ENCODE measurements at regions not wholly inside any gene's neighbourhood (a gene's known extent, or its start where the extent isn't known, plus 50 kb on each side); places are given as distances from the start of the nearest gene placed in this dataset.

- DNase-seq (ENCODE audit: low read depth, low spot score) (no peak), FAIRE-seq (no peak)
- H3K27me3 ChIP-seq (ENCODE audit: control insufficient read depth in 2 of 2, insufficient read depth in 2 of 2, low read length in 2 of 2) = no peaks in the 10 kb centered on the region
- BruUV-seq (replicated peaks) = no TSS peak
- no peaks in the 10 kb centered on the region for H3K9me3 ChIP-seq (replicated peaks; ENCODE audit: control insufficient read depth, insufficient read depth, low read length)
- H3K4me1 ChIP-seq (ENCODE audit: control insufficient read depth, extremely low read depth, insufficient read depth, low read length) = no peaks in the 10 kb centered on the region
- no peaks in the 10 kb centered on the region for H3K79me2 ChIP-seq (ENCODE audit: control insufficient read depth, insufficient read depth, low read length)
- H3K4me3 ChIP-seq (replicated peaks in 1 of 3; ENCODE audit: insufficient read depth in 1 of 3, low read depth in 1 of 3, low read length in 3 of 3) = no peak overlapping the region
- H3K9ac ChIP-seq (replicated peaks; ENCODE audit: extremely low read depth, insufficient read depth, low read length) = no peak overlapping the region
- ChIA-PET POLR2A (no interaction called here), CTCF (no interaction called here)
- dilution Hi-C loops (cut with MboI; ENCODE audit: extremely low pct_ligation_motif_present, low sequenced_read_pairs) = no loop called here
- intact Hi-C loops (cut with micrococcal nuclease) = no loop called here
- no peaks in the 10 kb centered on the region for H3K36me3 ChIP-seq (ENCODE audit: control insufficient read depth in 2 of 2, extremely low read depth in 1 of 2, insufficient read depth in 2 of 2, low read length in 2 of 2)
- TF ChIP-seq POLR2AphosphoS5 (IDR thresholded peaks at IDR 0.05; ENCODE audit: insufficient read depth, low read depth, low read length) (no peak), MYC (IDR thresholded peaks at IDR 0.05; ENCODE audit: low read depth, low read length) (no peak)
- H3K9me1 ChIP-seq (replicated peaks; ENCODE audit: control insufficient read depth, extremely low read depth, insufficient read depth, low read length) = no peaks in the 10 kb centered on the region
- H2AFZ ChIP-seq (ENCODE audit: low read depth, low read length) = no peak overlapping the region
- no peak overlapping the region for H3K27ac ChIP-seq (ENCODE audit: insufficient read depth, low read depth, low read length)
- no peaks in the 10 kb centered on the region for H4K20me1 ChIP-seq (replicated peaks; ENCODE audit: control insufficient read depth, extremely low read depth, insufficient read depth, low read length)
- H3K4me2 ChIP-seq (ENCODE audit: insufficient read depth, low read length) = no peak overlapping the region
Observed at GRCh38 chr2:192500550-192501200, 305.9 kb upstream of the TMEFF2 start.

- no peaks in the 10 kb centered on the region for H3K9me3 ChIP-seq (replicated peaks; ENCODE audit: control insufficient read depth, insufficient read depth, low read length)
- H3K9ac ChIP-seq (replicated peaks; ENCODE audit: extremely low read depth, insufficient read depth, low read length) = no peak overlapping the region
- H4K20me1 ChIP-seq (replicated peaks; ENCODE audit: control insufficient read depth, extremely low read depth, insufficient read depth, low read length) = no peaks in the 10 kb centered on the region
- TF ChIP-seq JUN (IDR thresholded peaks at IDR 0.05; ENCODE audit: borderline replicate concordance, insufficient read depth, insufficient read length, low read depth) (no peak), FOS (IDR thresholded peaks at IDR 0.05; ENCODE audit: borderline replicate concordance, insufficient read depth, low read length) (no peak), POLR2AphosphoS5 (IDR thresholded peaks at IDR 0.05; ENCODE audit: insufficient read depth, low read depth, low read length) (no peak), CTCF (IDR thresholded peaks at IDR 0.05; ENCODE audit: extremely low read depth in 1 of 2, insufficient read depth in 1 of 2, low read depth in 1 of 2, low read length in 2 of 2) (no peak), MYC (IDR thresholded peaks at IDR 0.05; ENCODE audit: low read depth, low read length) (no peak), POLR2A (IDR thresholded peaks at IDR 0.05; ENCODE audit: low read depth, low read length) (no peak), EZH2 (IDR thresholded peaks at IDR 0.05; ENCODE audit: borderline replicate concordance, low read depth, low read length, severe bottlenecking) (no peak), MAX (IDR thresholded peaks at IDR 0.05; ENCODE audit: insufficient read depth, insufficient read length) (no peak), GATA2 (IDR thresholded peaks at IDR 0.05; ENCODE audit: insufficient read depth, insufficient read length, low read depth, low read length) (no peak)
- H2AFZ ChIP-seq (ENCODE audit: low read depth, low read length) = no peak overlapping the region
- H3K9me1 ChIP-seq (replicated peaks; ENCODE audit: control insufficient read depth, extremely low read depth, insufficient read depth, low read length) = no peaks in the 10 kb centered on the region
- H3K79me2 ChIP-seq (ENCODE audit: control insufficient read depth, insufficient read depth, low read length) = no peaks in the 10 kb centered on the region
- H3K27ac ChIP-seq (ENCODE audit: insufficient read depth, low read depth, low read length) = no peak overlapping the region
- FAIRE-seq (no peak), DNase-seq (ENCODE audit: low read depth, low spot score) (no peak)
- no peak overlapping the region for H3K4me3 ChIP-seq (replicated peaks in 1 of 3; ENCODE audit: insufficient read depth in 1 of 3, low read depth in 1 of 3, low read length in 3 of 3)
- dilution Hi-C loops (cut with MboI; ENCODE audit: extremely low pct_ligation_motif_present, low sequenced_read_pairs) (no loop called here), intact Hi-C loops (cut with micrococcal nuclease) (no loop called here)
- H3K27me3 ChIP-seq (ENCODE audit: control insufficient read depth in 2 of 2, insufficient read depth in 2 of 2, low read length in 2 of 2) = no peaks in the 10 kb centered on the region
- H3K36me3 ChIP-seq (ENCODE audit: control insufficient read depth in 2 of 2, extremely low read depth in 1 of 2, insufficient read depth in 2 of 2, low read length in 2 of 2) = no peaks in the 10 kb centered on the region
- no TSS peak for BruUV-seq (replicated peaks)
- no peak overlapping the region for H3K4me2 ChIP-seq (ENCODE audit: insufficient read depth, low read length)
- ChIA-PET CTCF (no interaction called here), POLR2A (no interaction called here)
- H3K4me1 ChIP-seq (ENCODE audit: control insufficient read depth, extremely low read depth, insufficient read depth, low read length) = no peaks in the 10 kb centered on the region
Observed at GRCh38 chr2:192499476-192499875, 304.7 kb upstream of the TMEFF2 start.

Measured in endothelial cell of umbilical vein (primary cell).